IMR-90 (cell line): ENCODE measurements at regions not wholly inside any gene's neighbourhood (a gene's known extent, or its start where the extent isn't known, plus 50 kb on each side); places are given as distances from the start of the nearest gene placed in this dataset.

Experiments
- FOS ChIP-seq: fragments of 150-350 bp; IDR thresholded peaks from 2 replicates; pipeline ENCODE4 v1.6.1; 2016; ENCODE audit warnings: low read depth, low read length
- POLR2A ChIP-seq: IDR thresholded peaks from 2 replicates; pipeline ENCODE4 v1.6.1; 2012; ENCODE audit warnings: mild to moderate bottlenecking, low read depth, low read length
- SMC3 ChIP-seq: fragments of 150-350 bp; IDR thresholded peaks from 2 replicates; pipeline ENCODE4 v1.6.1; 2016; ENCODE audit warnings: low read depth, mild to moderate bottlenecking, antibody characterized with exemption, low read length, moderate library complexity
- TF ChIP-seq, protein P1 (sequence below): conservative IDR thresholded peaks from 2 replicates; pipeline ENCODE4 v1.5.1; 2012; ENCODE audit warnings: mild to moderate bottlenecking, low read depth, low read length, improper control_type of control experiment
- TF ChIP-seq, protein P2 (sequence below): fragments of 150-350 bp; IDR thresholded peaks from 2 replicates; pipeline ENCODE4 v1.6.1; 2016; ENCODE audit warnings: low read depth, mild to moderate bottlenecking, low read length, moderate library complexity, borderline replicate concordance

DNA sequence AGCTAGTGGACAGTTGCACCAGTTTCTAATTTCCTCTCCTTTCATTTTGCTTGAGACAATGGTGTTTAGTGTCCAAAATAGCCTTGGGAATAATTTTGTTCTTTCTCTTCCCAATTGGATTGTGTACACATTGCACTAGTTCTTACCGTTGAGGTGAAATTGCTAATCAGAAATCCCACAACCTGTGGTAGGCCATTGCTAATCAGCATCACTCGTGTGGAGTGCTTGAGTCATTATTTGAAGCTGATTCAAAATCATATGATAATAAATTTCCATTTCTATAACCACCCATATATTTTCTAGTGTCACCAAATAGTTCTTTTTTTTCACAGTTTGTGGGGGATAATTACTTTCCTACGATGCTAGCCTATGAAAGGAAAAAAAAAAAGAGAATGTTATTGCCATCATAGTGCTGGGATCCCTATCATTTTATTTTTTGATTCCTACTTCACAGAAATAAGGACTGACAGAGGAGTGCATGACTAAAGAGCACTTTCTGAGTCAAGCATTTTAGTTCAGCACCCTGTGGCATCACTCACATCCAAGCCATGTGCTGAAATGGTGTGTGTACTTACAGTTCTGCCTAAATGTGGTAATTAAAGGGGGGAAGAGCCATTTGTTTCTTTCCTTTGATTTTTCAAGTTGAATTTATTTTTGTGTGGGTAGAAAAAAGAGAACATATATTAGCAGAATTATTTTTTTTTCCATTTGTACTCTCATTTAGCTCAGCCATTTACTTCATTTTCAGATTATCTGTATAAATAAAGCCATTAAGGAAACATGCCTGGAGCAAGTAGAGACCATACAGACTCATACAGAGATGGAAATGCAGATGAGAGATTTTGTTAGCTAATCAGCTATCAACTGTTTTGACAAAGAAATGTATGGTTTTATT lies 108.0 kb upstream of the MEIS2 start:
- TF ChIP-seq, protein P1, sequence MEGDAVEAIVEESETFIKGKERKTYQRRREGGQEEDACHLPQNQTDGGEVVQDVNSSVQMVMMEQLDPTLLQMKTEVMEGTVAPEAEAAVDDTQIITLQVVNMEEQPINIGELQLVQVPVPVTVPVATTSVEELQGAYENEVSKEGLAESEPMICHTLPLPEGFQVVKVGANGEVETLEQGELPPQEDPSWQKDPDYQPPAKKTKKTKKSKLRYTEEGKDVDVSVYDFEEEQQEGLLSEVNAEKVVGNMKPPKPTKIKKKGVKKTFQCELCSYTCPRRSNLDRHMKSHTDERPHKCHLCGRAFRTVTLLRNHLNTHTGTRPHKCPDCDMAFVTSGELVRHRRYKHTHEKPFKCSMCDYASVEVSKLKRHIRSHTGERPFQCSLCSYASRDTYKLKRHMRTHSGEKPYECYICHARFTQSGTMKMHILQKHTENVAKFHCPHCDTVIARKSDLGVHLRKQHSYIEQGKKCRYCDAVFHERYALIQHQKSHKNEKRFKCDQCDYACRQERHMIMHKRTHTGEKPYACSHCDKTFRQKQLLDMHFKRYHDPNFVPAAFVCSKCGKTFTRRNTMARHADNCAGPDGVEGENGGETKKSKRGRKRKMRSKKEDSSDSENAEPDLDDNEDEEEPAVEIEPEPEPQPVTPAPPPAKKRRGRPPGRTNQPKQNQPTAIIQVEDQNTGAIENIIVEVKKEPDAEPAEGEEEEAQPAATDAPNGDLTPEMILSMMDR = no peak
- no peak for TF ChIP-seq POLR2A
- TF ChIP-seq SMC3 = no peak
- no peak for TF ChIP-seq FOS
- TF ChIP-seq, protein P2, sequence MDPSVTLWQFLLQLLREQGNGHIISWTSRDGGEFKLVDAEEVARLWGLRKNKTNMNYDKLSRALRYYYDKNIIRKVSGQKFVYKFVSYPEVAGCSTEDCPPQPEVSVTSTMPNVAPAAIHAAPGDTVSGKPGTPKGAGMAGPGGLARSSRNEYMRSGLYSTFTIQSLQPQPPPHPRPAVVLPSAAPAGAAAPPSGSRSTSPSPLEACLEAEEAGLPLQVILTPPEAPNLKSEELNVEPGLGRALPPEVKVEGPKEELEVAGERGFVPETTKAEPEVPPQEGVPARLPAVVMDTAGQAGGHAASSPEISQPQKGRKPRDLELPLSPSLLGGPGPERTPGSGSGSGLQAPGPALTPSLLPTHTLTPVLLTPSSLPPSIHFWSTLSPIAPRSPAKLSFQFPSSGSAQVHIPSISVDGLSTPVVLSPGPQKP = no peak
